Neural cell (in vitro differentiated cells): ENCODE measurements at regions not wholly inside any gene's neighbourhood (a gene's known extent, or its start where the extent isn't known, plus 50 kb on each side); places are given as distances from the start of the nearest gene placed in this dataset.
"Not testable (repeated sequence)": the region's sequence is repeated elsewhere in the genome, so short reads cannot be mapped to it uniquely, and the experiment has no call there.

Experiments
- H2AFZ ChIP-seq: fragments of 200-600, 300-800 bp; sonication (generic), shearing (Covaris generic); 2 replicates; pipeline ENCODE4 v1.6.0; 2014; ENCODE audit warnings: low read depth, mild to moderate bottlenecking, antibody characterized with exemption, low read length, moderate library complexity
- H3F3A ChIP-seq: fragments of 200-600 bp; shearing (Covaris generic); 2 replicates; pipeline ENCODE4 v1.6.1; 2016; ENCODE audit warnings: mild to moderate bottlenecking, moderate library complexity, mixed read lengths, antibody characterized with exemption, low read length; ENCODE audit not compliant: insufficient read depth, poor library complexity, severe bottlenecking
- H3K27ac ChIP-seq: fragments of 200-600, 300-800 bp; sonication (generic), shearing (Covaris generic); 2 replicates; pipeline ENCODE4 v1.5.1; 2014; ENCODE audit warnings: mild to moderate bottlenecking, low read length, moderate library complexity
- H3K27me3 ChIP-seq: fragments of 300-800, 200-600 bp; sonication (generic), shearing (Covaris generic); 2 replicates; pipeline ENCODE4 v1.6.0; 2014; ENCODE audit warnings: mild to moderate bottlenecking, low read depth, low read length, moderate library complexity; ENCODE audit not compliant: insufficient read depth
- H3K36me3 ChIP-seq: fragments of 300-800, 200-600 bp; sonication (generic), shearing (Covaris generic); 2 replicates; pipeline ENCODE4 v1.5.1; 2014; ENCODE audit warnings: mild to moderate bottlenecking, antibody characterized with exemption, low read length, moderate library complexity; ENCODE audit not compliant: insufficient read depth
- H3K4me2 ChIP-seq: fragments of 300-800, 200-600 bp; sonication (generic), shearing (Covaris generic); 2 replicates; pipeline ENCODE4 v1.6.0; 2014; ENCODE audit warnings: mild to moderate bottlenecking, low read length
- H3K4me3 ChIP-seq: fragments of 300-800, 200-600 bp; sonication (generic), shearing (Covaris generic); 2 replicates; pipeline ENCODE4 v1.5.1; 2014; ENCODE audit warnings: mild to moderate bottlenecking, low read length, moderate library complexity
- H3K79me2 ChIP-seq: fragments of 200-600 bp; shearing (Covaris generic); replicated peaks from 2 replicates; pipeline ENCODE4 v1.6.0; 2014; ENCODE audit warnings: mild to moderate bottlenecking, low read length, moderate library complexity; ENCODE audit not compliant: insufficient read depth
- H3K9ac ChIP-seq: fragments of 300-800, 200-600 bp; sonication (generic), shearing (Covaris generic); 2 replicates; pipeline ENCODE4 v1.6.1; 2016; ENCODE audit warnings: mild to moderate bottlenecking, low read length, mixed read lengths
- H3K9me2 ChIP-seq: fragments of 200-600 bp; shearing (Covaris generic); 2 replicates; pipeline ENCODE4 v1.6.1; 2016; ENCODE audit warnings: mild to moderate bottlenecking, low read length, mixed read lengths; ENCODE audit not compliant: insufficient read depth
- H3K9me3 ChIP-seq: fragments of 200-600, 300-800 bp; sonication (generic), shearing (Covaris generic); 2 replicates; pipeline ENCODE4 v1.6.1; 2016; ENCODE audit warnings: mild to moderate bottlenecking, mixed run types, low read length, moderate library complexity, mixed read lengths
- H4K20me1 ChIP-seq: fragments of 200-600 bp; shearing (Covaris generic); 2 replicates; pipeline ENCODE4 v1.6.1; 2016; ENCODE audit warnings: mild to moderate bottlenecking, mixed run types; ENCODE audit not compliant: insufficient read depth
- EP300 ChIP-seq: fragments of 450-650 bp; conservative IDR thresholded peaks from 2 replicates; pipeline ENCODE4 v1.6.1; 2014; ENCODE audit warnings: antibody characterized with exemption, mild to moderate bottlenecking, moderate library complexity; ENCODE audit not compliant: poor library complexity, severe bottlenecking
- EZH2 ChIP-seq: fragments of 200-600, 300-800 bp; shearing (Covaris generic), sonication (generic); IDR thresholded peaks from 2 replicates; pipeline ENCODE4 v1.6.1; 2014; ENCODE audit warnings: antibody characterized with exemption, low read length, borderline replicate concordance, mild to moderate bottlenecking; ENCODE audit not compliant: insufficient read depth, poor library complexity, severe bottlenecking
- MXI1 ChIP-seq: fragments of 450-650 bp; conservative IDR thresholded peaks from 2 replicates; pipeline ENCODE4 v1.6.1; 2014; ENCODE audit warnings: antibody characterized with exemption, mild to moderate bottlenecking; ENCODE audit not compliant: poor library complexity, severe bottlenecking
- POLR2AphosphoS5 ChIP-seq: IDR thresholded peaks from 2 replicates; pipeline ENCODE4 v1.6.1; 2012
- RAD21 ChIP-seq: fragments of 450-650 bp; conservative IDR thresholded peaks from 2 replicates; pipeline ENCODE4 v1.6.1; 2014; ENCODE audit warnings: antibody characterized with exemption, mild to moderate bottlenecking, moderate library complexity
- SMC3 ChIP-seq: fragments of 450-650 bp; conservative IDR thresholded peaks from 2 replicates; pipeline ENCODE4 v1.6.1; 2014; ENCODE audit warnings: antibody characterized with exemption, mild to moderate bottlenecking, moderate library complexity; ENCODE audit not compliant: poor library complexity
- TAF1 ChIP-seq: IDR thresholded peaks from 2 replicates; pipeline ENCODE4 v1.6.1; 2012; ENCODE audit warnings: low read depth
- TF ChIP-seq, protein P1 (sequence below): fragments of 450-650 bp; IDR thresholded peaks from 2 replicates; pipeline ENCODE4 v1.5.1; 2014; ENCODE audit warnings: antibody characterized with exemption, mild to moderate bottlenecking, moderate library complexity; ENCODE audit not compliant: poor library complexity, severe bottlenecking
- TF ChIP-seq, protein P2 (sequence below): IDR thresholded peaks from 2 replicates; pipeline ENCODE4 v1.6.1; 2012; ENCODE audit warnings: borderline replicate concordance

DNA sequence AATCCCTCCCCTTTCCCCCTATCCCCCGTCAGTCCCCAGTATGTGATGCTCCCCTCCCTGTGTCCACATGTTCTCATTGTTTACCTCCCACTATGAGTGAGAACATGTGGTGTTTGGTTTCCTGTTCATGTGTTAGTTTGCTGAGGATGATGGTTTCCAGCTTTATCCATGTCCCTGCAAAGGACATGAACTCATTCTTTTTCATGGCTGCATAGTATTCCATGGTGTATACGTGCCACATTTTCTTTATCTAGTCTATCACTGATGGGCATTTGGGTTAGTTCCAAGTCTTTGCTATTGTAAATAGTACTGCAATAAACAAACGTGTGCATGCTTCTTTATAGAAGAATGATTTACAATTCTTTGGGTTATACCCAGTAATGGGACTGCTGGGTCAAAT, 165.6 kb upstream of the TENM4 start:
- not testable (repeated sequence) for H3K9me3 ChIP-seq, H3K79me2 ChIP-seq, H3K4me3 ChIP-seq, H4K20me1 ChIP-seq, H3K9ac ChIP-seq, H3K27ac ChIP-seq, H3K27me3 ChIP-seq, H3K36me3 ChIP-seq, H3F3A ChIP-seq, H3K9me2 ChIP-seq, H2AFZ ChIP-seq, H3K4me2 ChIP-seq

DNA sequence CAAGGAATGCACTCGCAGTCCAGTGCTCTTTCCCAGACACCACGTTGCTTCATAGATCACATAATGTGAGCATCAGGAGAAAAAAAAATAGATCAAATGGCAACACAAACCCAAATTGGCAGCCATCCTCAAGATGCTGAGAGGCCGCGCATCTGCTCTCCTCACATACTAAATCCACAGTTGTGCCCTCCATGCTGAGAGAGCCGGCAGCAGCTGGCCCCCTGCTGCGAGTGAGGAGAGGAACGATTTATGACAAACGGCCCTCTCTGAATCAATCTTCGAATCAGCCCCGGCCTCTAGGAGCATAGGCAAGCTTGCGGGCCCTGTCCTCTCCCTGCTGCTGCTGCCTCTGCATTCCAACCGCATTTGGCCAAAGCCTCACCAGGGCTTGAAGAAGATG, 159.9 kb upstream of the TENM4 start:
- no peak overlapping the region for H2AFZ ChIP-seq
- no peaks in the 10 kb centered on the region for H3K9me2 ChIP-seq
- H3F3A ChIP-seq, result no peaks in the 10 kb centered on the region
- no peaks in the 10 kb centered on the region for H3K27me3 ChIP-seq
- H3K27ac ChIP-seq, result no peak overlapping the region
- H3K36me3 ChIP-seq, result no peaks in the 10 kb centered on the region
- no peaks in the 10 kb centered on the region for H3K9me3 ChIP-seq
- H3K9ac ChIP-seq, result no peak overlapping the region
- H3K4me3 ChIP-seq, result no peak overlapping the region
- no peak overlapping the region for H3K4me2 ChIP-seq
- H4K20me1 ChIP-seq, result no peaks in the 10 kb centered on the region
- TF ChIP-seq, protein P1, sequence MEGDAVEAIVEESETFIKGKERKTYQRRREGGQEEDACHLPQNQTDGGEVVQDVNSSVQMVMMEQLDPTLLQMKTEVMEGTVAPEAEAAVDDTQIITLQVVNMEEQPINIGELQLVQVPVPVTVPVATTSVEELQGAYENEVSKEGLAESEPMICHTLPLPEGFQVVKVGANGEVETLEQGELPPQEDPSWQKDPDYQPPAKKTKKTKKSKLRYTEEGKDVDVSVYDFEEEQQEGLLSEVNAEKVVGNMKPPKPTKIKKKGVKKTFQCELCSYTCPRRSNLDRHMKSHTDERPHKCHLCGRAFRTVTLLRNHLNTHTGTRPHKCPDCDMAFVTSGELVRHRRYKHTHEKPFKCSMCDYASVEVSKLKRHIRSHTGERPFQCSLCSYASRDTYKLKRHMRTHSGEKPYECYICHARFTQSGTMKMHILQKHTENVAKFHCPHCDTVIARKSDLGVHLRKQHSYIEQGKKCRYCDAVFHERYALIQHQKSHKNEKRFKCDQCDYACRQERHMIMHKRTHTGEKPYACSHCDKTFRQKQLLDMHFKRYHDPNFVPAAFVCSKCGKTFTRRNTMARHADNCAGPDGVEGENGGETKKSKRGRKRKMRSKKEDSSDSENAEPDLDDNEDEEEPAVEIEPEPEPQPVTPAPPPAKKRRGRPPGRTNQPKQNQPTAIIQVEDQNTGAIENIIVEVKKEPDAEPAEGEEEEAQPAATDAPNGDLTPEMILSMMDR, result no peak
- TF ChIP-seq, protein P2, sequence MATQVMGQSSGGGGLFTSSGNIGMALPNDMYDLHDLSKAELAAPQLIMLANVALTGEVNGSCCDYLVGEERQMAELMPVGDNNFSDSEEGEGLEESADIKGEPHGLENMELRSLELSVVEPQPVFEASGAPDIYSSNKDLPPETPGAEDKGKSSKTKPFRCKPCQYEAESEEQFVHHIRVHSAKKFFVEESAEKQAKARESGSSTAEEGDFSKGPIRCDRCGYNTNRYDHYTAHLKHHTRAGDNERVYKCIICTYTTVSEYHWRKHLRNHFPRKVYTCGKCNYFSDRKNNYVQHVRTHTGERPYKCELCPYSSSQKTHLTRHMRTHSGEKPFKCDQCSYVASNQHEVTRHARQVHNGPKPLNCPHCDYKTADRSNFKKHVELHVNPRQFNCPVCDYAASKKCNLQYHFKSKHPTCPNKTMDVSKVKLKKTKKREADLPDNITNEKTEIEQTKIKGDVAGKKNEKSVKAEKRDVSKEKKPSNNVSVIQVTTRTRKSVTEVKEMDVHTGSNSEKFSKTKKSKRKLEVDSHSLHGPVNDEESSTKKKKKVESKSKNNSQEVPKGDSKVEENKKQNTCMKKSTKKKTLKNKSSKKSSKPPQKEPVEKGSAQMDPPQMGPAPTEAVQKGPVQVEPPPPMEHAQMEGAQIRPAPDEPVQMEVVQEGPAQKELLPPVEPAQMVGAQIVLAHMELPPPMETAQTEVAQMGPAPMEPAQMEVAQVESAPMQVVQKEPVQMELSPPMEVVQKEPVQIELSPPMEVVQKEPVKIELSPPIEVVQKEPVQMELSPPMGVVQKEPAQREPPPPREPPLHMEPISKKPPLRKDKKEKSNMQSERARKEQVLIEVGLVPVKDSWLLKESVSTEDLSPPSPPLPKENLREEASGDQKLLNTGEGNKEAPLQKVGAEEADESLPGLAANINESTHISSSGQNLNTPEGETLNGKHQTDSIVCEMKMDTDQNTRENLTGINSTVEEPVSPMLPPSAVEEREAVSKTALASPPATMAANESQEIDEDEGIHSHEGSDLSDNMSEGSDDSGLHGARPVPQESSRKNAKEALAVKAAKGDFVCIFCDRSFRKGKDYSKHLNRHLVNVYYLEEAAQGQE, result no peak
- no peak for TF ChIP-seq POLR2AphosphoS5
- no peaks in the 10 kb centered on the region for H3K79me2 ChIP-seq

DNA sequence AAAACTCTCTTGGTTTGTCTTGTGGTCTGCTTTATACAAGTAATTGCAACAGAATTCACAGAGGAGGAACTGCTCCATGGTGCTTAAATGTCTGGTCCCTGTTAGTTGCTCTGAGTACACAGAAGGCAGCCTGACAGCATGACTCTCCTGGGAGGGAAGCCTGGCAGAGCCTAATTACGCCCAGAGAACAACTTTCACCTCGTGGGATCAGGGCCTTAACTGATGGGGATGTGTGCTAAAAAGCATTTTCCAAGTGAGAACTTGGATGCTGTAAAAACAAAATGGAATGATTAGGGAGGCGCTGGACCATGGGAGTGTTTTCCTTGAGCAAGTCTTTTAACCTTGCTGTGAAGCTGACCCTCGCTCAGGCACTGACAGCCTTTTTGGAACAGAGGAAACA, 154.0 kb upstream of the TENM4 start:
- H3K79me2 ChIP-seq, result no peaks in the 10 kb centered on the region
- H3K36me3 ChIP-seq, result no peaks in the 10 kb centered on the region
- no peaks in the 10 kb centered on the region for H3K9me3 ChIP-seq
- TF ChIP-seq RAD21 (no peak), POLR2AphosphoS5 (no peak), EP300 (no peak), TAF1 (no peak), EZH2 (no peak), MXI1 (no peak), SMC3 (no peak)
- TF ChIP-seq, protein P1, result no peak
- TF ChIP-seq, protein P2, result no peak
- H2AFZ ChIP-seq, result no peak overlapping the region
- H3K4me3 ChIP-seq, result no peak overlapping the region
- H3K27ac ChIP-seq, result no peak overlapping the region
- no peaks in the 10 kb centered on the region for H3K9me2 ChIP-seq
- no peaks in the 10 kb centered on the region for H3K27me3 ChIP-seq
- no peaks in the 10 kb centered on the region for H3F3A ChIP-seq
- H3K4me2 ChIP-seq, result no peak overlapping the region
- H3K9ac ChIP-seq, result no peak overlapping the region
- H4K20me1 ChIP-seq, result no peaks in the 10 kb centered on the region
